Activated naive CD8-positive, alpha-beta T cell treated with anti-CD3 and anti-CD28 coated beads, Interleukin-2, amount 50 U/mL, for 24 hours (primary cell): ENCODE measurements at regions not wholly inside any gene's neighbourhood (a gene's known extent, or its start where the extent isn't known, plus 50 kb on each side); places are given as distances from the start of the nearest gene placed in this dataset.

Experiments used
- ATAC-seq: fragments of 150-1000 bp; cut with Tn5 transposase; one replicate; pipeline ENCODE4 v1.10.0; 2021
- DNase-seq: peaks from one replicate; pipeline ENCODE4 v3.0.0; 2021
- H3K27ac Mint-ChIP-seq: one replicate; pipeline ENCODE4 v1.8.0; 2021; ENCODE audit warnings: mild to moderate bottlenecking, mixed read lengths
- H3K27me3 Mint-ChIP-seq: one replicate; pipeline ENCODE4 v1.8.0; 2021; ENCODE audit warnings: mixed read lengths
- H3K36me3 Mint-ChIP-seq: one replicate; pipeline ENCODE4 v1.8.0; 2021; ENCODE audit warnings: low read depth, mixed read lengths
- H3K4me1 Mint-ChIP-seq: one replicate; pipeline ENCODE4 v1.8.0; 2021; ENCODE audit warnings: mixed read lengths
- H3K4me3 Mint-ChIP-seq: one replicate; pipeline ENCODE4 v1.8.0; 2021; ENCODE audit warnings: mild to moderate bottlenecking, moderate library complexity, mixed read lengths
- H3K9me3 Mint-ChIP-seq: one replicate; pipeline ENCODE4 v1.8.0; 2021; ENCODE audit warnings: mixed read lengths

- no peaks in the 10 kb centered on the region for H3K36me3 Mint-ChIP-seq
- H3K4me1 Mint-ChIP-seq = no peaks in the 10 kb centered on the region
- H3K27me3 Mint-ChIP-seq = no peaks in the 10 kb centered on the region
- H3K9me3 Mint-ChIP-seq = peaks cover 7% of the 10 kb centered on the region
- H3K4me3 Mint-ChIP-seq = no peak overlapping the region
- no peak overlapping the region for H3K27ac Mint-ChIP-seq
- DNase-seq (no peak), ATAC-seq (no peak)
Observed at GRCh38 chr15:24733659-24734058, 58.1 kb downstream of the NPAP1 start.

- Mint-ChIP-seq H3K4me3 (no peak overlapping the region), H3K9me3 (peaks cover 7% of the 10 kb centered on the region), H3K4me1 (no peaks in the 10 kb centered on the region), H3K36me3 (no peaks in the 10 kb centered on the region), H3K27ac (no peak overlapping the region), H3K27me3 (no peaks in the 10 kb centered on the region)
- DNase-seq = no peak
- ATAC-seq = no peak
Observed at GRCh38 chr15:24734396-24734795, 58.8 kb downstream of the NPAP1 start.

GRCh38 chr15:24745290-24745689, 69.7 kb downstream of the NPAP1 start:
- Mint-ChIP-seq H3K36me3 (no peaks in the 10 kb centered on the region), H3K27me3 (no peaks in the 10 kb centered on the region), H3K9me3 (peaks cover 16% of the 10 kb centered on the region), H3K4me1 (no peaks in the 10 kb centered on the region), H3K4me3 (no peak overlapping the region), H3K27ac (no peak overlapping the region)
- ATAC-seq (no peak), DNase-seq (no peak)

GRCh38 chr15:24746094-24746493, 70.5 kb downstream of the NPAP1 start:
- no peak for DNase-seq
- no peaks in the 10 kb centered on the region for H3K36me3 Mint-ChIP-seq
- no peak for ATAC-seq
- no peak overlapping the region for H3K4me3 Mint-ChIP-seq
- no peak overlapping the region for H3K27ac Mint-ChIP-seq
- H3K27me3 Mint-ChIP-seq = no peaks in the 10 kb centered on the region
- peaks cover 16% of the 10 kb centered on the region for H3K9me3 Mint-ChIP-seq
- H3K4me1 Mint-ChIP-seq = no peaks in the 10 kb centered on the region

GRCh38 chr15:24747376-24747775, 71.8 kb downstream of the NPAP1 start:
- no peak overlapping the region for H3K4me3 Mint-ChIP-seq
- no peak overlapping the region for H3K27ac Mint-ChIP-seq
- ATAC-seq = no peak
- H3K4me1 Mint-ChIP-seq = no peaks in the 10 kb centered on the region
- no peaks in the 10 kb centered on the region for H3K36me3 Mint-ChIP-seq
- no peak for DNase-seq
- H3K27me3 Mint-ChIP-seq = no peaks in the 10 kb centered on the region
- H3K9me3 Mint-ChIP-seq = peaks cover 5% of the 10 kb centered on the region

GRCh38 chr15:24748812-24749439, 73.4 kb downstream of the NPAP1 start:
- Mint-ChIP-seq H3K4me3 (no peak overlapping the region), H3K27me3 (no peaks in the 10 kb centered on the region), H3K27ac (no peak overlapping the region), H3K9me3 (peaks cover 5% of the 10 kb centered on the region), H3K4me1 (no peaks in the 10 kb centered on the region), H3K36me3 (no peaks in the 10 kb centered on the region)
- DNase-seq (no peak), ATAC-seq (no peak)

- H3K36me3 Mint-ChIP-seq = no peaks in the 10 kb centered on the region
- no peak overlapping the region for H3K27ac Mint-ChIP-seq
- H3K4me1 Mint-ChIP-seq = no peaks in the 10 kb centered on the region
- H3K9me3 Mint-ChIP-seq = peaks cover 9% of the 10 kb centered on the region
- no peaks in the 10 kb centered on the region for H3K27me3 Mint-ChIP-seq
- DNase-seq (no peak), ATAC-seq (no peak)
- H3K4me3 Mint-ChIP-seq = no peak overlapping the region
Observed at GRCh38 chr15:24752354-24752753, 76.8 kb downstream of the NPAP1 start.

GRCh38 chr15:24756101-24756500, 80.5 kb downstream of the NPAP1 start:
- ATAC-seq (no peak), DNase-seq (no peak)
- H3K9me3 Mint-ChIP-seq = peaks cover 13% of the 10 kb centered on the region
- H3K4me1 Mint-ChIP-seq = no peaks in the 10 kb centered on the region
- H3K4me3 Mint-ChIP-seq = no peak overlapping the region
- H3K27ac Mint-ChIP-seq = no peak overlapping the region
- H3K27me3 Mint-ChIP-seq = no peaks in the 10 kb centered on the region
- H3K36me3 Mint-ChIP-seq = no peaks in the 10 kb centered on the region

- no peaks in the 10 kb centered on the region for H3K36me3 Mint-ChIP-seq
- ATAC-seq (no peak), DNase-seq (no peak)
- H3K27me3 Mint-ChIP-seq = no peaks in the 10 kb centered on the region
- H3K9me3 Mint-ChIP-seq = peaks cover 25% of the 10 kb centered on the region
- peaks cover 1% of the 10 kb centered on the region for H3K4me1 Mint-ChIP-seq
- H3K27ac Mint-ChIP-seq = no peak overlapping the region
- no peak overlapping the region for H3K4me3 Mint-ChIP-seq
Observed at GRCh38 chr15:24760066-24760465, 84.5 kb downstream of the NPAP1 start.

- DNase-seq (no peak), ATAC-seq (no peak)
- no peaks in the 10 kb centered on the region for H3K27me3 Mint-ChIP-seq
- H3K4me3 Mint-ChIP-seq = no peak overlapping the region
- no peaks in the 10 kb centered on the region for H3K36me3 Mint-ChIP-seq
- peaks cover 2% of the 10 kb centered on the region for H3K4me1 Mint-ChIP-seq
- no peak overlapping the region for H3K27ac Mint-ChIP-seq
- peaks cover 21% of the 10 kb centered on the region for H3K9me3 Mint-ChIP-seq
Observed at GRCh38 chr15:24761704-24762302, 86.2 kb downstream of the NPAP1 start.

GRCh38 chr15:24763891-24764290, 88.3 kb downstream of the NPAP1 start:
- no peak overlapping the region for H3K27ac Mint-ChIP-seq
- DNase-seq = no peak
- H3K36me3 Mint-ChIP-seq = no peaks in the 10 kb centered on the region
- H3K9me3 Mint-ChIP-seq = peaks cover 21% of the 10 kb centered on the region
- H3K4me1 Mint-ChIP-seq = peaks cover 2% of the 10 kb centered on the region
- no peak for ATAC-seq
- H3K4me3 Mint-ChIP-seq = no peak overlapping the region
- H3K27me3 Mint-ChIP-seq = no peaks in the 10 kb centered on the region

- ATAC-seq (peak; percentile 15), DNase-seq (no peak)
- Mint-ChIP-seq H3K4me1 (peaks cover 2% of the 10 kb centered on the region), H3K27ac (no peak overlapping the region), H3K9me3 (peaks cover 25% of the 10 kb centered on the region), H3K27me3 (no peaks in the 10 kb centered on the region), H3K4me3 (no peak overlapping the region), H3K36me3 (no peaks in the 10 kb centered on the region)
Observed at GRCh38 chr15:24764375-24765171, 89.0 kb downstream of the NPAP1 start.

- Mint-ChIP-seq H3K9me3 (peaks cover 22% of the 10 kb centered on the region), H3K27me3 (peaks cover 2% of the 10 kb centered on the region), H3K4me1 (peaks cover 2% of the 10 kb centered on the region), H3K36me3 (no peaks in the 10 kb centered on the region), H3K27ac (no peak overlapping the region), H3K4me3 (no peak overlapping the region)
- ATAC-seq (no peak), DNase-seq (no peak)
Observed at GRCh38 chr15:24766511-24767133, 91.0 kb downstream of the NPAP1 start.

GRCh38 chr15:24772266-24772665, 96.7 kb downstream of the NPAP1 start:
- DNase-seq = no peak
- peaks cover 28% of the 10 kb centered on the region for H3K9me3 Mint-ChIP-seq
- peaks cover 12% of the 10 kb centered on the region for H3K27me3 Mint-ChIP-seq
- ATAC-seq = no peak
- H3K36me3 Mint-ChIP-seq = peaks cover 10% of the 10 kb centered on the region
- H3K27ac Mint-ChIP-seq = no peak overlapping the region
- no peak overlapping the region for H3K4me3 Mint-ChIP-seq
- peaks cover 4% of the 10 kb centered on the region for H3K4me1 Mint-ChIP-seq
